SK-N-SH treated with all-trans-retinoic acid at 6 μM for 48 hours (cell line): ENCODE measurements at regions not wholly inside any gene's neighbourhood (a gene's known extent, or its start where the extent isn't known, plus 50 kb on each side); places are given as distances from the start of the nearest gene placed in this dataset.

ENCODE experiments used
- ATAC-seq: fragments of 200-7000 bp; cut with Tn5 transposase; 3 replicates; pipeline ENCODE4 v1.9.1; 2020; ENCODE audit warnings: mild to moderate bottlenecking, moderate library complexity
- ARNTL ChIP-seq: fragments of 450-650 bp; formaldehyde crosslinking; IDR thresholded peaks from 2 replicates; pipeline ENCODE4 v1.5.0; 2020; ENCODE audit warnings: low read depth, mild to moderate bottlenecking, moderate library complexity, borderline replicate concordance
- BACH2 ChIP-seq: fragments of 250-450 bp; sonication (Bioruptor Pico); IDR thresholded peaks from 2 replicates; pipeline ENCODE4 v1.9.0; 2021; ENCODE audit warnings: mild to moderate bottlenecking, borderline replicate concordance
- CREB5 ChIP-seq: fragments of 250-450 bp; sonication (Bioruptor Pico); IDR thresholded peaks from 2 replicates; pipeline ENCODE4 v1.5.1; 2020; ENCODE audit warnings: low read depth, mild to moderate bottlenecking, moderate library complexity
- CSDC2 ChIP-seq: fragments of 250-450 bp; sonication (Bioruptor Pico); IDR thresholded peaks from 2 replicates; pipeline ENCODE4 v1.5.0; 2020; ENCODE audit warnings: mild to moderate bottlenecking, moderate library complexity
- CSRNP3 ChIP-seq: fragments of 250-450 bp; sonication (Bioruptor Pico); IDR thresholded peaks from 2 replicates; pipeline ENCODE4 v1.5.1; 2021; ENCODE audit warnings: mild to moderate bottlenecking, moderate library complexity
- ESRRG ChIP-seq: fragments of 250-450 bp; sonication (Bioruptor Pico); IDR thresholded peaks from 2 replicates; pipeline ENCODE4 v1.6.1; 2021; ENCODE audit warnings: mild to moderate bottlenecking
- GLIS3 ChIP-seq: fragments of 250-450 bp; sonication (Bioruptor Pico); IDR thresholded peaks from 2 replicates; pipeline ENCODE4 v1.5.0; 2020; ENCODE audit warnings: mild to moderate bottlenecking, moderate library complexity
- ISL1 ChIP-seq: fragments of 250-450 bp; sonication (Bioruptor Pico); IDR thresholded peaks from 2 replicates; pipeline ENCODE4 v2.1.2; 2022; ENCODE audit warnings: mild to moderate bottlenecking, moderate library complexity
- OSR1 ChIP-seq: fragments of 250-450 bp; sonication (Bioruptor Pico); IDR thresholded peaks from 2 replicates; pipeline ENCODE4 v1.8.0; 2022; ENCODE audit warnings: moderate library complexity, mild to moderate bottlenecking, inconsistent platforms
- POU6F1 ChIP-seq: fragments of 250-450 bp; sonication (Bioruptor Pico); IDR thresholded peaks from 2 replicates; pipeline ENCODE4 v1.8.0; 2021; ENCODE audit warnings: low read depth, mild to moderate bottlenecking, moderate library complexity, borderline replicate concordance
- PPARA ChIP-seq: fragments of 250-450 bp; sonication (Bioruptor Pico); IDR thresholded peaks from 2 replicates; pipeline ENCODE4 v1.5.0; 2020; ENCODE audit warnings: mild to moderate bottlenecking, borderline replicate concordance
- RARB ChIP-seq: fragments of 250-450 bp; sonication (Bioruptor Pico); IDR thresholded peaks from 2 replicates; pipeline ENCODE4 v1.8.0; 2021; ENCODE audit warnings: mild to moderate bottlenecking, moderate library complexity
- SNAI2 ChIP-seq: fragments of 250-450 bp; sonication (Bioruptor Pico); IDR thresholded peaks from 2 replicates; pipeline ENCODE4 v1.5.0; 2020; ENCODE audit warnings: mild to moderate bottlenecking, moderate library complexity
- TCF4 ChIP-seq: fragments of 250-450 bp; sonication (Bioruptor Pico); IDR thresholded peaks from 2 replicates; pipeline ENCODE4 v1.8.0; 2021; ENCODE audit warnings: mild to moderate bottlenecking, moderate library complexity, borderline replicate concordance
- TOX ChIP-seq: fragments of 250-450 bp; sonication (Bioruptor Pico); IDR thresholded peaks from 2 replicates; pipeline ENCODE4 v1.8.0; 2021; ENCODE audit warnings: mild to moderate bottlenecking, moderate library complexity, borderline replicate concordance
- ZC3H10 ChIP-seq: fragments of 250-450 bp; sonication (Bioruptor Pico); IDR thresholded peaks from 2 replicates; pipeline ENCODE4 v1.5.1; 2021; ENCODE audit warnings: mild to moderate bottlenecking, moderate library complexity
- ZFP3 ChIP-seq: fragments of 250-450 bp; sonication (Bioruptor Pico); IDR thresholded peaks from 2 replicates; pipeline ENCODE4 v1.5.0; 2020; ENCODE audit warnings: mild to moderate bottlenecking, moderate library complexity
- ZFP30 ChIP-seq: fragments of 450-650 bp; formaldehyde crosslinking; IDR thresholded peaks from 2 replicates; pipeline ENCODE4 v1.5.0; 2022; ENCODE audit warnings: mild to moderate bottlenecking, moderate library complexity
- ZNF565 ChIP-seq: fragments of 450-650 bp; formaldehyde crosslinking; conservative IDR thresholded peaks from 2 replicates; pipeline ENCODE4 v1.5.0; 2020; ENCODE audit warnings: low read depth, mild to moderate bottlenecking, moderate library complexity
- ZNF70 ChIP-seq: fragments of 450-650 bp; formaldehyde crosslinking; IDR thresholded peaks from 2 replicates; pipeline ENCODE4 v1.5.0; 2020; ENCODE audit warnings: mild to moderate bottlenecking, moderate library complexity
- ZNF8 ChIP-seq: fragments of 450-650 bp; formaldehyde crosslinking; IDR thresholded peaks from 2 replicates; pipeline ENCODE4 v1.5.0; 2020; ENCODE audit warnings: mild to moderate bottlenecking, moderate library complexity
- TF ChIP-seq, protein P1 (sequence below): fragments of 250-450 bp; sonication (Bioruptor Pico); IDR thresholded peaks from 2 replicates; pipeline ENCODE4 v1.8.0; 2020; ENCODE audit warnings: mild to moderate bottlenecking, moderate library complexity, borderline replicate concordance

GRCh38 chr10:29941476-29941875 is 117.9 kb downstream of the JCAD start:
- no peak for ATAC-seq
- no peak for TF ChIP-seq ZC3H10 (CRISPR knock-in tag)
- TF ChIP-seq PPARA (CRISPR knock-in tag), result no peak
- no peak for TF ChIP-seq BACH2 (CRISPR knock-in tag)
- no peak for TF ChIP-seq SNAI2 (CRISPR knock-in tag)
- TF ChIP-seq RARB (CRISPR knock-in tag), result no peak
- no peak for TF ChIP-seq TOX (CRISPR knock-in tag)
- TF ChIP-seq ISL1 (CRISPR knock-in tag), result no peak
- TF ChIP-seq ARNTL (CRISPR knock-in tag), result no peak
- TF ChIP-seq, protein P1, sequence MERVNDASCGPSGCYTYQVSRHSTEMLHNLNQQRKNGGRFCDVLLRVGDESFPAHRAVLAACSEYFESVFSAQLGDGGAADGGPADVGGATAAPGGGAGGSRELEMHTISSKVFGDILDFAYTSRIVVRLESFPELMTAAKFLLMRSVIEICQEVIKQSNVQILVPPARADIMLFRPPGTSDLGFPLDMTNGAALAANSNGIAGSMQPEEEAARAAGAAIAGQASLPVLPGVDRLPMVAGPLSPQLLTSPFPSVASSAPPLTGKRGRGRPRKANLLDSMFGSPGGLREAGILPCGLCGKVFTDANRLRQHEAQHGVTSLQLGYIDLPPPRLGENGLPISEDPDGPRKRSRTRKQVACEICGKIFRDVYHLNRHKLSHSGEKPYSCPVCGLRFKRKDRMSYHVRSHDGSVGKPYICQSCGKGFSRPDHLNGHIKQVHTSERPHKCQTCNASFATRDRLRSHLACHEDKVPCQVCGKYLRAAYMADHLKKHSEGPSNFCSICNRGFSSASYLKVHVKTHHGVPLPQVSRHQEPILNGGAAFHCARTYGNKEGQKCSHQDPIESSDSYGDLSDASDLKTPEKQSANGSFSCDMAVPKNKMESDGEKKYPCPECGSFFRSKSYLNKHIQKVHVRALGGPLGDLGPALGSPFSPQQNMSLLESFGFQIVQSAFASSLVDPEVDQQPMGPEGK (CRISPR knock-in tag), result no peak
- TF ChIP-seq ZFP3 (CRISPR knock-in tag), result no peak
- no peak for TF ChIP-seq ZNF565
- TF ChIP-seq POU6F1 (CRISPR knock-in tag), result no peak
- TF ChIP-seq TCF4, result no peak
- no peak for TF ChIP-seq CREB5
- TF ChIP-seq ZNF70 (CRISPR knock-in tag), result no peak
- TF ChIP-seq ZNF8 (CRISPR knock-in tag), result no peak
- TF ChIP-seq GLIS3 (CRISPR knock-in tag), result no peak

GRCh38 chr10:29932991-29933390 is 126.4 kb downstream of the JCAD start:
- no peak for ATAC-seq
- TF ChIP-seq PPARA (CRISPR knock-in tag) (no peak), GLIS3 (CRISPR knock-in tag) (no peak), ZFP30 (CRISPR knock-in tag) (no peak), CSDC2 (CRISPR knock-in tag) (no peak), RARB (CRISPR knock-in tag) (no peak), ESRRG (CRISPR knock-in tag) (no peak), SNAI2 (CRISPR knock-in tag) (no peak), ZNF8 (CRISPR knock-in tag) (no peak), OSR1 (no peak), CSRNP3 (CRISPR knock-in tag) (no peak), CREB5 (no peak), ARNTL (CRISPR knock-in tag) (no peak), TCF4 (no peak), ZNF565 (no peak)
- TF ChIP-seq, protein P1 (CRISPR knock-in tag), result no peak

- no peak for TF ChIP-seq SNAI2 (CRISPR knock-in tag)
- no peak for TF ChIP-seq OSR1
- no peak for TF ChIP-seq ZNF70 (CRISPR knock-in tag)
- no peak for TF ChIP-seq ZNF8 (CRISPR knock-in tag)
- TF ChIP-seq POU6F1 (CRISPR knock-in tag), result no peak
- TF ChIP-seq RARB (CRISPR knock-in tag), result no peak
- no peak for TF ChIP-seq ZFP3 (CRISPR knock-in tag)
- no peak for TF ChIP-seq GLIS3 (CRISPR knock-in tag)
- TF ChIP-seq CSRNP3 (CRISPR knock-in tag), result no peak
- no peak for TF ChIP-seq TCF4
- no peak for TF ChIP-seq BACH2 (CRISPR knock-in tag)
- TF ChIP-seq ZNF565, result no peak
- TF ChIP-seq ZFP30 (CRISPR knock-in tag), result no peak
- ATAC-seq, result no peak
These were observed 127.6 kb downstream of the JCAD start for GRCh38 chr10:29931833-29932232.
